GM23338 (cell line): ENCODE measurements at regions not wholly inside any gene's neighbourhood (a gene's known extent, or its start where the extent isn't known, plus 50 kb on each side); places are given as distances from the start of the nearest gene placed in this dataset. TPM values are rescaled to one million over a fixed set of nuclear protein-coding genes. Genes with fewer than 3 reads are reported as not detected.

Source experiments
- small RNA-seq: library from RNA; depleted of rRNA; stranded (forward); fragments of <200 nt; gene quantifications from one replicate; pipeline ENCODE3, GENCODE V24; 2014; ENCODE audit warnings: low replicate concordance

Small RNA genes lying in the stretch of these regions (small RNA-seq; reads per million reads assigned to genes)
- not detected for gene RNU6ATAC42P
